ENCODE measurements at regions not wholly inside any gene's neighbourhood (a gene's known extent, or its start where the extent isn't known, plus 50 kb on each side); places are given as distances from the start of the nearest gene placed in this dataset.
A peak's percentile ranks its signal among the peaks of the same experiment; 100 is the strongest.

GRCh38 chr9:113646946-113647914 lies 183.7 kb downstream of the RGS3 start:
- intact Hi-C loops (cut with DNase I; ENCODE audit: low total_unique reads): no loop called here
- H3K4me1 ChIP-seq: peaks cover 0 to 13% (median 2%) of the 10 kb centered on the region in 6 donors
- TF ChIP-seq POLR2AphosphoS5 (IDR thresholded peaks at IDR 0.05): no peak
- no peak for TF ChIP-seq POLR2A (IDR thresholded peaks at IDR 0.05)
- no peak for TF ChIP-seq CTCF (IDR thresholded peaks at IDR 0.05 in 8 of 11, conservative IDR thresholded peaks at IDR 0.05 in 3 of 11)
- no peak overlapping the region for H3K4me3 ChIP-seq
- 79 to 96% (median 89%) methylated on average over 10 of the region's 10 CpGs for WGBS, 5 donors
- DNase-seq: peak; percentile 23
- H3K36me3 ChIP-seq: no peaks in the 10 kb centered on the region
- no peaks in the 10 kb centered on the region for H3K27me3 ChIP-seq (replicated peaks in 1 of 7)
- H3K9me3 ChIP-seq: no peaks in the 10 kb centered on the region
- H3K27ac ChIP-seq: no peak overlapping the region

- Histone ChIP-seq H3K27ac (no peak overlapping the region), H3K4me1 (peaks cover 0 to 13% (median 2%) of the 10 kb centered on the region in 6 donors), H3K36me3 (no peaks in the 10 kb centered on the region), H3K9me3 (no peaks in the 10 kb centered on the region), H3K27me3 (replicated peaks in 1 of 7) (no peaks in the 10 kb centered on the region), H3K4me3 (no peak overlapping the region)
- intact Hi-C loops (cut with DNase I; ENCODE audit: low total_unique reads): no loop called here
- no peak for TF ChIP-seq CTCF (IDR thresholded peaks at IDR 0.05 in 8 of 11, conservative IDR thresholded peaks at IDR 0.05 in 3 of 11)
- TF ChIP-seq POLR2A (IDR thresholded peaks at IDR 0.05): no peak
- no peak for TF ChIP-seq POLR2AphosphoS5 (IDR thresholded peaks at IDR 0.05)
- peak; percentile 23 for DNase-seq
- 57 to 83% (median 70%) methylated on average over 2 of the region's 2 CpGs for WGBS, 5 donors
Measured at GRCh38 chr9:113648048-113648447, 184.5 kb downstream of the RGS3 start.

- Histone ChIP-seq H3K36me3 (no peaks in the 10 kb centered on the region), H3K4me1 (peaks cover 0 to 13% (median 2%) of the 10 kb centered on the region in 6 donors), H3K27ac (no peak overlapping the region), H3K27me3 (replicated peaks in 1 of 7) (no peaks in the 10 kb centered on the region), H3K4me3 (no peak overlapping the region), H3K9me3 (no peaks in the 10 kb centered on the region)
- 82 to 95% (median 88%) methylated on average over 6 to 7 of the region's 7 CpGs for WGBS, 5 donors
- DNase-seq: no peak
- intact Hi-C loops (cut with DNase I; ENCODE audit: low total_unique reads): no loop called here
- TF ChIP-seq CTCF (IDR thresholded peaks at IDR 0.05 in 8 of 11, conservative IDR thresholded peaks at IDR 0.05 in 3 of 11): no peak
- TF ChIP-seq POLR2A (IDR thresholded peaks at IDR 0.05): no peak
- TF ChIP-seq POLR2AphosphoS5 (IDR thresholded peaks at IDR 0.05): no peak
Measured at GRCh38 chr9:113648586-113648985, 185.1 kb downstream of the RGS3 start.

GRCh38 chr9:113649054-113649453 lies 185.5 kb downstream of the RGS3 start:
- no peak overlapping the region for H3K27ac ChIP-seq
- H3K27me3 ChIP-seq (replicated peaks in 1 of 7): no peaks in the 10 kb centered on the region
- DNase-seq: peak; percentile 77
- no peaks in the 10 kb centered on the region for H3K36me3 ChIP-seq
- H3K9me3 ChIP-seq: no peaks in the 10 kb centered on the region
- WGBS, 5 donors: 45 to 88% (median 65%) methylated on average over 8 to 11 of the region's 11 CpGs
- H3K4me3 ChIP-seq: no peak overlapping the region
- peaks cover 0 to 17% (median 3%) of the 10 kb centered on the region in 6 donors for H3K4me1 ChIP-seq
- intact Hi-C loops (cut with DNase I; ENCODE audit: low total_unique reads): no loop called here
- peak; percentile 50 to 73 (median 70) for TF ChIP-seq POLR2AphosphoS5 (IDR thresholded peaks at IDR 0.05)
- TF ChIP-seq CTCF (IDR thresholded peaks at IDR 0.05 in 8 of 11, conservative IDR thresholded peaks at IDR 0.05 in 3 of 11): no peak

All from spleen (tissue), 11 donors.